ENCODE measurements at regions not wholly inside any gene's neighbourhood (a gene's known extent, or its start where the extent isn't known, plus 50 kb on each side); places are given as distances from the start of the nearest gene placed in this dataset.

- Histone ChIP-seq H3K9me3 (ENCODE audit: control insufficient read depth, insufficient read depth, low read length) (no peaks in the 10 kb centered on the region), H3K36me3 (ENCODE audit: control insufficient read depth, insufficient read depth, low read length) (no peaks in the 10 kb centered on the region), H3K27ac (ENCODE audit: low read depth, low read length) (no peak overlapping the region), H3K4me3 (ENCODE audit: low read depth, low read length) (no peak overlapping the region), H3K27me3 (ENCODE audit: control insufficient read depth, insufficient read depth, low read length) (no peaks in the 10 kb centered on the region), H3K4me1 (ENCODE audit: control insufficient read depth, insufficient read depth, low read length) (no peaks in the 10 kb centered on the region)
- WGBS (ENCODE audit: insufficient coverage), result 45% methylated on average over 4 of the region's 4 CpGs
- peak in 1 of 6 donors; percentile 89 for DNase-seq (ENCODE audit: low read depth in 4 of 6, low spot score in 6 of 6)
These were observed 289.5 kb upstream of the IL12B start for GRCh38 chr5:159619826-159620225.

GRCh38 chr5:159620853-159621540 lies 290.7 kb upstream of the IL12B start:
- Histone ChIP-seq H3K27ac (ENCODE audit: low read depth, low read length) (no peak overlapping the region), H3K36me3 (ENCODE audit: control insufficient read depth, insufficient read depth, low read length) (no peaks in the 10 kb centered on the region), H3K9me3 (ENCODE audit: control insufficient read depth, insufficient read depth, low read length) (no peaks in the 10 kb centered on the region), H3K4me3 (ENCODE audit: low read depth, low read length) (no peak overlapping the region), H3K4me1 (ENCODE audit: control insufficient read depth, insufficient read depth, low read length) (no peaks in the 10 kb centered on the region), H3K27me3 (ENCODE audit: control insufficient read depth, insufficient read depth, low read length) (no peaks in the 10 kb centered on the region)
- DNase-seq (ENCODE audit: low read depth in 4 of 6, low spot score in 6 of 6), result no peak
- 80% methylated on average over 4 of the region's 5 CpGs for WGBS (ENCODE audit: insufficient coverage)

GRCh38 chr5:159628703-159629102 lies 287.6 kb upstream of the ADRA1B start:
- Histone ChIP-seq H3K4me1 (ENCODE audit: control insufficient read depth, insufficient read depth, low read length) (peaks cover 3% of the 10 kb centered on the region), H3K4me3 (ENCODE audit: low read depth, low read length) (no peak overlapping the region), H3K27me3 (ENCODE audit: control insufficient read depth, insufficient read depth, low read length) (no peaks in the 10 kb centered on the region), H3K36me3 (ENCODE audit: control insufficient read depth, insufficient read depth, low read length) (no peaks in the 10 kb centered on the region), H3K9me3 (ENCODE audit: control insufficient read depth, insufficient read depth, low read length) (no peaks in the 10 kb centered on the region), H3K27ac (ENCODE audit: low read depth, low read length) (no peak overlapping the region)
- no peak for DNase-seq (ENCODE audit: low read depth in 4 of 6, low spot score in 6 of 6)
- WGBS (ENCODE audit: insufficient coverage), result no CpG with 5 or more reads among the region's 1 CpG

- H3K36me3 ChIP-seq (ENCODE audit: control insufficient read depth, insufficient read depth, low read length), result no peaks in the 10 kb centered on the region
- WGBS (ENCODE audit: insufficient coverage), result 94% methylated on average over 2 of the region's 3 CpGs
- no peaks in the 10 kb centered on the region for H3K9me3 ChIP-seq (ENCODE audit: control insufficient read depth, insufficient read depth, low read length)
- DNase-seq (ENCODE audit: low read depth in 4 of 6, low spot score in 6 of 6), result no peak
- peaks cover 3% of the 10 kb centered on the region for H3K4me1 ChIP-seq (ENCODE audit: control insufficient read depth, insufficient read depth, low read length)
- no peak overlapping the region for H3K4me3 ChIP-seq (ENCODE audit: low read depth, low read length)
- no peaks in the 10 kb centered on the region for H3K27me3 ChIP-seq (ENCODE audit: control insufficient read depth, insufficient read depth, low read length)
- H3K27ac ChIP-seq (ENCODE audit: low read depth, low read length), result no peak overlapping the region
These were observed 287.1 kb upstream of the ADRA1B start for GRCh38 chr5:159629158-159629557.

GRCh38 chr5:159630545-159630944 lies 285.7 kb upstream of the ADRA1B start:
- Histone ChIP-seq H3K27me3 (ENCODE audit: control insufficient read depth, insufficient read depth, low read length) (no peaks in the 10 kb centered on the region), H3K9me3 (ENCODE audit: control insufficient read depth, insufficient read depth, low read length) (no peaks in the 10 kb centered on the region), H3K4me3 (ENCODE audit: low read depth, low read length) (no peak overlapping the region), H3K4me1 (ENCODE audit: control insufficient read depth, insufficient read depth, low read length) (peaks cover 3% of the 10 kb centered on the region), H3K36me3 (ENCODE audit: control insufficient read depth, insufficient read depth, low read length) (no peaks in the 10 kb centered on the region), H3K27ac (ENCODE audit: low read depth, low read length) (no peak overlapping the region)
- DNase-seq (ENCODE audit: low read depth in 4 of 6, low spot score in 6 of 6), result no peak
- no CpG with 5 or more reads among the region's 2 CpGs for WGBS (ENCODE audit: insufficient coverage)

GRCh38 chr5:159631001-159631400 lies 285.3 kb upstream of the ADRA1B start:
- Histone ChIP-seq H3K4me1 (ENCODE audit: control insufficient read depth, insufficient read depth, low read length) (peaks cover 3% of the 10 kb centered on the region), H3K4me3 (ENCODE audit: low read depth, low read length) (no peak overlapping the region), H3K27me3 (ENCODE audit: control insufficient read depth, insufficient read depth, low read length) (no peaks in the 10 kb centered on the region), H3K27ac (ENCODE audit: low read depth, low read length) (no peak overlapping the region), H3K9me3 (ENCODE audit: control insufficient read depth, insufficient read depth, low read length) (no peaks in the 10 kb centered on the region), H3K36me3 (ENCODE audit: control insufficient read depth, insufficient read depth, low read length) (no peaks in the 10 kb centered on the region)
- no CpG with 5 or more reads among the region's 3 CpGs for WGBS (ENCODE audit: insufficient coverage)
- DNase-seq (ENCODE audit: low read depth in 4 of 6, low spot score in 6 of 6), result peak in 1 of 6 donors; percentile 21

GRCh38 chr5:159632866-159633265 lies 283.4 kb upstream of the ADRA1B start:
- no peaks in the 10 kb centered on the region for H3K9me3 ChIP-seq (ENCODE audit: control insufficient read depth, insufficient read depth, low read length)
- DNase-seq (ENCODE audit: low read depth in 4 of 6, low spot score in 6 of 6), result peak in 1 of 6 donors; percentile 60
- H3K27me3 ChIP-seq (ENCODE audit: control insufficient read depth, insufficient read depth, low read length), result no peaks in the 10 kb centered on the region
- H3K36me3 ChIP-seq (ENCODE audit: control insufficient read depth, insufficient read depth, low read length), result no peaks in the 10 kb centered on the region
- no peak overlapping the region for H3K4me3 ChIP-seq (ENCODE audit: low read depth, low read length)
- no peak overlapping the region for H3K27ac ChIP-seq (ENCODE audit: low read depth, low read length)
- 60% methylated on average over 1 of the region's 3 CpGs for WGBS (ENCODE audit: insufficient coverage)
- peaks cover 3% of the 10 kb centered on the region for H3K4me1 ChIP-seq (ENCODE audit: control insufficient read depth, insufficient read depth, low read length)

- H3K4me1 ChIP-seq (ENCODE audit: control insufficient read depth, insufficient read depth, low read length), result no peaks in the 10 kb centered on the region
- no peak for DNase-seq (ENCODE audit: low read depth in 4 of 6, low spot score in 6 of 6)
- no peaks in the 10 kb centered on the region for H3K36me3 ChIP-seq (ENCODE audit: control insufficient read depth, insufficient read depth, low read length)
- no peak overlapping the region for H3K27ac ChIP-seq (ENCODE audit: low read depth, low read length)
- H3K9me3 ChIP-seq (ENCODE audit: control insufficient read depth, insufficient read depth, low read length), result no peaks in the 10 kb centered on the region
- H3K4me3 ChIP-seq (ENCODE audit: low read depth, low read length), result no peak overlapping the region
- H3K27me3 ChIP-seq (ENCODE audit: control insufficient read depth, insufficient read depth, low read length), result no peaks in the 10 kb centered on the region
These were observed 277.8 kb upstream of the ADRA1B start for GRCh38 chr5:159638481-159638880.

GRCh38 chr5:159638954-159639559 lies 277.2 kb upstream of the ADRA1B start:
- Histone ChIP-seq H3K27ac (ENCODE audit: low read depth, low read length) (no peak overlapping the region), H3K27me3 (ENCODE audit: control insufficient read depth, insufficient read depth, low read length) (no peaks in the 10 kb centered on the region), H3K4me3 (ENCODE audit: low read depth, low read length) (no peak overlapping the region), H3K9me3 (ENCODE audit: control insufficient read depth, insufficient read depth, low read length) (no peaks in the 10 kb centered on the region), H3K4me1 (ENCODE audit: control insufficient read depth, insufficient read depth, low read length) (no peaks in the 10 kb centered on the region), H3K36me3 (ENCODE audit: control insufficient read depth, insufficient read depth, low read length) (no peaks in the 10 kb centered on the region)
- WGBS (ENCODE audit: insufficient coverage), result no CpG with 5 or more reads among the region's 2 CpGs
- DNase-seq (ENCODE audit: low read depth in 4 of 6, low spot score in 6 of 6), result no peak

GRCh38 chr5:159639590-159639989 lies 276.7 kb upstream of the ADRA1B start:
- no peaks in the 10 kb centered on the region for H3K4me1 ChIP-seq (ENCODE audit: control insufficient read depth, insufficient read depth, low read length)
- no peaks in the 10 kb centered on the region for H3K9me3 ChIP-seq (ENCODE audit: control insufficient read depth, insufficient read depth, low read length)
- no peak overlapping the region for H3K4me3 ChIP-seq (ENCODE audit: low read depth, low read length)
- no peaks in the 10 kb centered on the region for H3K36me3 ChIP-seq (ENCODE audit: control insufficient read depth, insufficient read depth, low read length)
- DNase-seq (ENCODE audit: low read depth in 4 of 6, low spot score in 6 of 6), result no peak
- no CpG with 5 or more reads among the region's 3 CpGs for WGBS (ENCODE audit: insufficient coverage)
- no peaks in the 10 kb centered on the region for H3K27me3 ChIP-seq (ENCODE audit: control insufficient read depth, insufficient read depth, low read length)
- no peak overlapping the region for H3K27ac ChIP-seq (ENCODE audit: low read depth, low read length)
